Urinary bladder (tissue), 3 donors: ENCODE measurements at regions not wholly inside any gene's neighbourhood (a gene's known extent, or its start where the extent isn't known, plus 50 kb on each side); places are given as distances from the start of the nearest gene placed in this dataset.

Experiments
- DNase-seq: peaks from one replicate; pipeline ENCODE4 v3.0.0-alpha.2; 2015; ENCODE audit errors: extremely low spot score
- H3K27ac ChIP-seq: one replicate; pipeline ENCODE4 v1.5.1; 2013; ENCODE audit warnings: low read depth, mild to moderate bottlenecking, moderate library complexity
- H3K36me3 ChIP-seq: one replicate; pipeline ENCODE4 v1.6.1; 2013; ENCODE audit warnings: mild to moderate bottlenecking, moderate library complexity; ENCODE audit not compliant: insufficient read depth
- H3K4me1 ChIP-seq: one replicate; pipeline ENCODE4 v1.6.1; 2013; ENCODE audit warnings: mild to moderate bottlenecking, moderate library complexity; ENCODE audit not compliant: insufficient read depth
- H3K4me3 ChIP-seq: one replicate; pipeline ENCODE4 v1.5.1; 2013; ENCODE audit warnings: low read depth, low read length
- WGBS: extraction: QIAGEN DNeasy Blood & Tissue Kit; methylation state at CpG from one replicate; pipeline ENCODE4 v1.1.7; 2013; 5-methylcytosine and 5-hydroxymethylcytosine counted together
- donor health status: healthy with polysubstance abuse.
- donor health status: healthy.

DNA sequence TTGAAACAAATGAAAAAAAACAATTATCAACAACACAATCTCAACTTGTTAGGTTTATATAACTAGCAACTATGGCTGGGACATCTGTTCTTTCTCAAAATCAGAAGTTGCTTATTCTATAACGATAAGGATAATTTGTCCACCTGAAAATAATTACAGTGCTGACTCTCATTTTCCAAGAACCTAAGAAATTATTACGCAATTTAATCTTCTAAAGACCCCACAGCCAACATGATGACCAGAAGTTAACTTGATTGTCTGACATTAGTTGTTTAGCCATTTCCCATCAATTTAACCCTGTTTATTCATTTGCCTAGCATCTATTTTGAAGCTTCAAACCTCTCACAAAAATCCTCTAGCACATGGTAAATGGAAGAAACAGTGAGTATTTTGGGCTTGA, 293.8 kb downstream of the ELAVL2 start:
- 25% methylated on average over 2 of the region's 2 CpGs for WGBS
- no peak overlapping the region for H3K27ac ChIP-seq
- no peak for DNase-seq
- H3K36me3 ChIP-seq = no peaks in the 10 kb centered on the region
- H3K4me1 ChIP-seq = no peaks in the 10 kb centered on the region
- H3K4me3 ChIP-seq = no peak overlapping the region

- H3K4me3 ChIP-seq = peak overlapping the region; percentile 2
- WGBS = 49% methylated on average over 17 of the region's 17 CpGs
- DNase-seq = no peak
- H3K4me1 ChIP-seq = no peaks in the 10 kb centered on the region
- H3K27ac ChIP-seq = no peak overlapping the region
- no peaks in the 10 kb centered on the region for H3K36me3 ChIP-seq
These were observed 288.6 kb downstream of the ELAVL2 start for GRCh38 chr9:23537192-23538066.

- 62% methylated on average over 12 of the region's 12 CpGs for WGBS
- H3K4me3 ChIP-seq = no peak overlapping the region
- DNase-seq = no peak
These were observed 288.0 kb downstream of the ELAVL2 start for GRCh38 chr9:23538067-23538402.

GRCh38 chr9:23538461-23539003, 287.5 kb downstream of the ELAVL2 start:
- Histone ChIP-seq H3K4me1 (no peaks in the 10 kb centered on the region), H3K36me3 (no peaks in the 10 kb centered on the region), H3K4me3 (no peak overlapping the region), H3K27ac (no peak overlapping the region)
- DNase-seq = no peak
- WGBS = 36% methylated on average over 4 of the region's 4 CpGs

More at GRCh38 chr9:23538067-23538402, 288.0 kb downstream of the ELAVL2 start:
- H3K36me3 ChIP-seq = no peaks in the 10 kb centered on the region
- no peak overlapping the region for H3K27ac ChIP-seq
- no peaks in the 10 kb centered on the region for H3K4me1 ChIP-seq

DNA sequence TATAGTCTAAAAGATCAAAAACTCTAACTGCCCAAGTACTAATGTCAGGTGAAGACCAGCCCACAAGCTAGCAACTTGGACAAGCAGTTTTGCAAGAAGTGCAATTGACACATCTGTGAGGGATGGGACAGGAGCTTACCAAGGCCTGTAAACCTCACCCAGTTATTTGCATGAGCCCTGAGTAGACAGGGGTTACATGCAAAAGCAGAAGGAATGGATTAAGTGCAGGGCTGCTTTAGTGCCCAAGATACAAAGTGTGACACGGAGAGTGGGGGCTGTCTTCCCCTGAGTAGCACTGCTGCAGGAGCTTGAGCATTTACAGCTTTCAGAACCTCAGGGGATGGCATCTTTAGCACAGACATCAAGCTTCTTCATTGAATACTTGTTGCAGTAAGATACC, 286.7 kb downstream of the ELAVL2 start:
- no peak overlapping the region for H3K27ac ChIP-seq
- whole genome bisulfite sequencing = 62% methylated on average over 1 of the region's 1 CpG
- H3K36me3 ChIP-seq = no peaks in the 10 kb centered on the region
- H3K4me3 ChIP-seq = no peak overlapping the region
- H3K4me1 ChIP-seq = no peaks in the 10 kb centered on the region
- no peak for DNase-seq

DNA sequence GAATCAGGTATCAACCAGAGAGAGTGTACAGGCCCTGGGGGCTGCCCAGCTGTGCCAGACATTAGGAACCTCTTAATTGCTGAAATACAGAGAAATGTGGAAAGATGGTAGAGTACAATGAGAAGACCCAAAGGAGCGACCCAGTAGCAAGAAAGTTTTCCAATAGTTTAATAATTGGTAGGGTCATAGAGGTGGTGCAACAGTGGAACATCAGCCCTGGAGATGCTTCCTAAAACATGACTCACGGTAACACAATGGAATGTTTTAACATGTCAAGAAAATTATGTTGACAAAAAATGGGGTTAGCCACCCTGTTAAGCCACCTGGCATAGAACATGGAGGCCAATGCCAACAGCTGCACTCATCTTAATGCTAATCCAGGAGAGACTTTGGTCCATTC, 284.1 kb downstream of the ELAVL2 start:
- no peak overlapping the region for H3K27ac ChIP-seq
- WGBS = 88% methylated on average over 2 of the region's 2 CpGs
- DNase-seq = no peak

GRCh38 chr9:23542438-23542837, 283.6 kb downstream of the ELAVL2 start:
- Histone ChIP-seq H3K36me3 (no peaks in the 10 kb centered on the region), H3K4me1 (no peaks in the 10 kb centered on the region), H3K27ac (no peak overlapping the region), H3K4me3 (no peak overlapping the region)
- DNase-seq = no peak

More for the DNA sequence above, 284.1 kb downstream of the ELAVL2 start:
- H3K36me3 ChIP-seq = no peaks in the 10 kb centered on the region
- H3K4me1 ChIP-seq = no peaks in the 10 kb centered on the region
- H3K4me3 ChIP-seq = no peak overlapping the region

DNA sequence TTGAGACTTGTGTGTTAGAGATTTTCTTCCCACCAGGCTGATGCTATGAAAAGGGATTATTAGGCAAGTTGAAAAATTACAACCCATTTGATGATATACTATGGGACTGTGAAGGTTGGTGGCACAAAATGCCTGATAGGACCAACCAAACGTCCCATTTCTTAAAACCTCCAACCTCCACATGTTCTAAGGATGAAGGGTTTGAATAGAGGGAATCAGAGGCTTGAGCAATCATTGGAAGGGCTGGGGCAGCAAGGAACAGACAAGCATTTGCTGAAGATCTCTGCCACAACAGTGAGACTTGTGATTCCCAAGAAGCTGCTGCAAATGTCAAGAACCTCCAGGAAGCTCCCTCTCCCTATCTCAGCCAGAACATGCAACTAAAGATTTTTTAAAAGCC, 283.1 kb downstream of the ELAVL2 start:
- WGBS = 49% methylated on average over 1 of the region's 1 CpG
- H3K4me1 ChIP-seq = no peaks in the 10 kb centered on the region
- no peaks in the 10 kb centered on the region for H3K36me3 ChIP-seq
- H3K4me3 ChIP-seq = no peak overlapping the region
- no peak overlapping the region for H3K27ac ChIP-seq
- DNase-seq = no peak

DNA sequence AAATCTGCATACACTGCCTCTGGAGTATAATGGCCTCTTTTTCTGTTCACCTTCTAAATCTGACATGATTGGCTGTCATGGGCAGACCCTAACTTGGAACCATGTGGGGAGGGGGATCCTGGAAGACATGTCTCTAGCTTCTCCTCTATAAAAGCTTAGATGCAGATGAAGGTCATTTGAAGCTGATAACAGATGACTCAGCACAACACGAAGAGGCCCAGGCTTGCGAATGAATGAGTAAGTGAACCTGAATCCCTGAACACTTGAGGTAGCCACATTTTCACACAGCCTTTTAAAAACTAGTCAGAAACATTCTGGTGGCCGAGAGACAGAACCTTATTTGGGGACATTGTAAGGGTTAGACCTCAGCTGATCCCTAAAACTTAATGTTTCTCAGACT, 282.6 kb downstream of the ELAVL2 start:
- DNase-seq = no peak
- H3K4me3 ChIP-seq = no peak overlapping the region
- no peak overlapping the region for H3K27ac ChIP-seq
- no peaks in the 10 kb centered on the region for H3K36me3 ChIP-seq
- H3K4me1 ChIP-seq = no peaks in the 10 kb centered on the region
- WGBS = 59% methylated on average over 3 of the region's 3 CpGs

DNA sequence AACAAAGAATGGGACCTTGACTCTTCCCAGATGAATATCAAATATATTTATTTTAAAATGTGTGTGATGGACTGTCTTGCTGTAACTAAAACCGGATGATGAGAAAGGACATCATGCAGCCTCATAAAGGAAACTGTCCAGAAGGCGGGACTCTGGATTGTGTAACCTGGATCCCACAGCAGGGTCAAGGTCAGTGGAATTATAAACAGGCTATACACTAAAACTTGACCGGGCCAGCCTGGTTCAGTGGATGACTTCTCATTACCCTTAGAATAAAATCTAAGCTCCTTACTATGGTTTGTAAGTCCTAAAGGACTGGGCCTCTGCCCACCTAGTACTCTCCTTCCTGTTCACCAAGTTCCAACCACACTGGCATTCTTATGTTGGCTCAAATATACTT, 280.3 kb downstream of the ELAVL2 start:
- 76% methylated on average over 3 of the region's 3 CpGs for WGBS
- Histone ChIP-seq H3K4me1 (no peaks in the 10 kb centered on the region), H3K27ac (no peak overlapping the region), H3K4me3 (no peak overlapping the region), H3K36me3 (no peaks in the 10 kb centered on the region)
- no peak for DNase-seq

- 76% methylated on average over 2 of the region's 2 CpGs for WGBS
These were observed 274.7 kb downstream of the ELAVL2 start for GRCh38 chr9:23551311-23551721.

DNA sequence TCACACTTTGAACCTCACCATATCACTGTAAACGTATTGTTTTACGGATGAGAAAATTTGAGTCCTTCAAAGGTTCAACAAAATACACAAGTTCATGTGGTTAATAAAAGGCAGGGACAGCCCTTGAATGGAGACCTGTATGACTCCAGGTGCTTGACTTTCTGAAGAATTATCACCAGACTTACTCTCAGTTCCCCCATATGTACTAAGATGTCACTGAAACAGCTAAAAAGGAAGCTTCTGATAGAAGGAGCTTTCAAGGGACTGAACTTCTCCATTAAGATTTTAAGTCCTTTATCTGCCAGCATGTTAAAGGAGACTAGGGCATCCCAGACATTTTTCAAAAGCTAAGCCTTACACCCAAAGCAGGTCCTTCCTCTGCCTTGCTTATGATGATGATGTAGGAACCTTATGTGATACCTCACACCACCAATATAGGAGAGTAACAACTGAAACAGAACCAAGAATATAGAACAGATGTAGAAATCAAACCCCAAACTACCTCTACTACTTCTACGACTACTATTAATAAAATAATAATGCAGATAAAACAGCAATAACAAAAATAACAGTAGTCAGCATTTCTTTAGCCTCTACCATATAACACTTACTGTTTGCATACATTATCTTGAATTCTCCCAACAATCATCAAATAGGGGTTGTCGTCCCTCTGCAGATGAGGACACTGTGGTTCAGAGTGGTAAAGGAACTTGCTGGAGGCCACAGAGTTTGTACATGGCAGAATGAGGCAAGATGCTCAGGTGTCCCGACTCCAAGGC, 273.9 kb downstream of the ELAVL2 start:
- Histone ChIP-seq H3K27ac (no peak overlapping the region), H3K4me1 (no peaks in the 10 kb centered on the region), H3K36me3 (no peaks in the 10 kb centered on the region), H3K4me3 (no peak overlapping the region)
- no peak for DNase-seq
- WGBS = 76% methylated on average over 5 of the region's 5 CpGs

More at GRCh38 chr9:23551311-23551721, 274.7 kb downstream of the ELAVL2 start:
- H3K36me3 ChIP-seq = no peaks in the 10 kb centered on the region
- no peak overlapping the region for H3K4me3 ChIP-seq
- H3K27ac ChIP-seq = no peak overlapping the region
- H3K4me1 ChIP-seq = no peaks in the 10 kb centered on the region
- DNase-seq = no peak

GRCh38 chr9:23552876-23553601, 273.0 kb downstream of the ELAVL2 start:
- no peak for DNase-seq
- 86% methylated on average over 8 of the region's 8 CpGs for WGBS
- Histone ChIP-seq H3K4me1 (no peaks in the 10 kb centered on the region), H3K4me3 (no peak overlapping the region), H3K27ac (no peak overlapping the region), H3K36me3 (no peaks in the 10 kb centered on the region)
